ENCODE measurements at regions not wholly inside any gene's neighbourhood (a gene's known extent, or its start where the extent isn't known, plus 50 kb on each side); places are given as distances from the start of the nearest gene placed in this dataset.

DNA sequence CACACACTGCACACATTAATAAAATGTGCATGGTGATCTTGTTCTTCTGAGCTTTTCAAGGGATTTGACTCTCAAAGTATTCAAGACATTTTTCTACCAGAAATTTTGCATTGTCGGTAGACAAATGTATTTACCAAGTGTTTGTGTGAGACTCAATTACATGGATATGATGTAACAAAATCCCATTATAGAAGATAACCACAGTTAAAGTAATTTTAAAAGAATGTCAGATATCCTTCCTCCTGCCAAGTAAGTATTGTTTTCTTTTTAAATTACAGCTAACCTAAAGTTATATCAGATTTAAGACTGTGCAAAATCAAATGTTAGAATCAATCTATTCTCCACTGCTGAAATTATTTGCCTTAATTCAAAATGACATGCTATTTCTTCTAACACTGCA, 1344.5 kb upstream of the CHAC2 start:
- Histone ChIP-seq H3K27ac (ENCODE audit: extremely low read depth, low read depth, low read length) (no peak overlapping the region), H3K4me3 (ENCODE audit: low read depth, low read length) (no peak overlapping the region), H3K9me3 (ENCODE audit: control insufficient read depth, insufficient read depth, low read depth, low read length) (no peaks in the 10 kb centered on the region), H3K4me1 (ENCODE audit: control insufficient read depth, insufficient read depth, low read length) (no peaks in the 10 kb centered on the region), H3K36me3 (ENCODE audit: control insufficient read depth in 2 of 2, insufficient read depth in 1 of 2, low read length in 2 of 2) (no peaks in the 10 kb centered on the region)
- no peak for TF ChIP-seq ZNF391 (tag by site-specific recombination; IDR thresholded peaks at IDR 0.05; ENCODE audit: borderline replicate concordance, low read depth)
- no peak for TF ChIP-seq ZNF510 (tag by site-specific recombination; IDR thresholded peaks at IDR 0.05; ENCODE audit: insufficient replicate concordance)
- CTCF ChIA-PET, result no interaction called here
- POLR2A ChIA-PET, result no interaction called here

DNA sequence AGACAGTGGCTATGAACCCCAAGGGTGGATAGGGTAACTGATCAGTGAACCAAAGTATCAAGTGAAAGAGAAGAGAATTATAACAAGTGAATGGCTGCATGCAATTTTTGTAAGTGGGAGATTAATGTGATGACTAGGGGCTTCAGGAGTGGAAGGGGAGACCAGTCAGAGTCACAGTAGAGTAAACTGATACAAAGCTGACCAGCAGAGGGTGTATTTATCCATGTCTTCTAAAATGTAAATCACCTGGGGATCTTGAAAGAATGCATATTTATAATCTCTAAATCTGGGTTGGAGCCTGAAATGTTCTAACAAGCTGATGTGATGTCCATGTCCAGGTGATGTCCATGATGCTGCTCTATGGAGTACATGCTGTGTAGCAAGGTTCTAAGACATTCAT, 1351.3 kb upstream of the CHAC2 start:
- H3K36me3 ChIP-seq (ENCODE audit: control insufficient read depth in 2 of 2, insufficient read depth in 1 of 2, low read length in 2 of 2), result no peaks in the 10 kb centered on the region
- POLR2A ChIA-PET, result no interaction called here
- no peak for TF ChIP-seq ZNF548 (tag by site-specific recombination; IDR thresholded peaks at IDR 0.05)
- TF ChIP-seq, protein P1, sequence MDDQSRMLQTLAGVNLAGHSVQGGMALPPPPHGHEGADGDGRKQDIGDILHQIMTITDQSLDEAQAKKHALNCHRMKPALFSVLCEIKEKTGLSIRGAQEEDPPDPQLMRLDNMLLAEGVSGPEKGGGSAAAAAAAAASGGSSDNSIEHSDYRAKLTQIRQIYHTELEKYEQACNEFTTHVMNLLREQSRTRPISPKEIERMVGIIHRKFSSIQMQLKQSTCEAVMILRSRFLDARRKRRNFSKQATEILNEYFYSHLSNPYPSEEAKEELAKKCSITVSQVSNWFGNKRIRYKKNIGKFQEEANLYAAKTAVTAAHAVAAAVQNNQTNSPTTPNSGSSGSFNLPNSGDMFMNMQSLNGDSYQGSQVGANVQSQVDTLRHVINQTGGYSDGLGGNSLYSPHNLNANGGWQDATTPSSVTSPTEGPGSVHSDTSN (CRISPR knock-in tag; IDR thresholded peaks at IDR 0.05), result no peak
- no peak for TF ChIP-seq ZNF596 (tag by site-specific recombination; IDR thresholded peaks at IDR 0.05)
- TF ChIP-seq ZNF514 (tag by site-specific recombination; IDR thresholded peaks at IDR 0.05), result no peak
- TF ChIP-seq ZNF48 (tag by site-specific recombination; IDR thresholded peaks at IDR 0.05), result no peak
- TF ChIP-seq IKZF3 (tag by site-specific recombination; IDR thresholded peaks at IDR 0.05), result no peak
- TF ChIP-seq ZNF629 (tag by site-specific recombination; IDR thresholded peaks at IDR 0.05), result no peak
- no peak for TF ChIP-seq ZNF624 (tag by site-specific recombination; IDR thresholded peaks at IDR 0.05)
- no peak for TF ChIP-seq ZNF350 (tag by site-specific recombination; IDR thresholded peaks at IDR 0.05)
- no peak for TF ChIP-seq ZIC2 (tag by site-specific recombination; IDR thresholded peaks at IDR 0.05)
- H3K4me1 ChIP-seq (ENCODE audit: control insufficient read depth, insufficient read depth, low read length), result no peaks in the 10 kb centered on the region
- no peaks in the 10 kb centered on the region for H3K9me3 ChIP-seq (ENCODE audit: control insufficient read depth, insufficient read depth, low read depth, low read length)
- no peak overlapping the region for H3K27ac ChIP-seq (ENCODE audit: extremely low read depth, low read depth, low read length)
- CTCF ChIA-PET, result interaction anchor here (0.8 kb wide), 1 partner anchor 14 kb away, joined by 5 read pairs; no protein-coding TSS in a partner anchor
- H3K4me3 ChIP-seq (ENCODE audit: low read depth, low read length), result no peak overlapping the region

DNA sequence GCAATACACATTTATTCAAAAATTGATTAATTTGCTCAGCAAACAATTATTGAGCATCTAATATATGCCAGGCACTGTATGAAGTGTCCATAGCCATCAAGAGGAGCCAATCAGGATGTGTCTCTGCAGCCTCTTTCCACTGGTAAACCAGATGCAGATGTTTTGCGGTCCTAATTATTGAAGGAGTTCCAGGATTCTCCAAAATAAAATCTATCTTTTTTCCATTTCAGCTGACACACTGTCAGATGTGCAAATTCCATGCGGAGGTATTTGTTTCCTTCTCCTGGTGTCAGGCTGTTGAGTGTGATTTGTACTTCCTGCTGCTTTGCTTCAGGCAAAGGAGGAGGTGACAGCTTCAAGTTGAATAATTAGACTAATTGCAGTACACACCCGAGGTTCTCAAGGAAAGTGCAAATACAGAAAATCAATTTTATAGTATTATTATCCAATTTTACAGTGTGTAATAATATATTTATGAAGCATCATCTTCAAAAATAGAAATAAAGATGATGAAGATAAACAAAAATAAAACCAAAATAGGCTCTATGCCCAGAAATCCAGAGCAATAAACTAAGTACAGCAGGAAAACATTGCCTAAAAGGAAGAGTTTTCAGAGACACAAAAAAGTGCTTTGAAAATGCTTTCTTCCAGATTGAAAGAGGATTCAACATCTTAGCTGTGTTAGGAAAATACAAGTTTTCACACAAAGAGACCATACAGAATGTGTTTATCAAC, 1352.9 kb upstream of the CHAC2 start:
- CTCF ChIA-PET, result no interaction called here
- no peaks in the 10 kb centered on the region for H3K36me3 ChIP-seq (ENCODE audit: control insufficient read depth in 2 of 2, insufficient read depth in 1 of 2, low read length in 2 of 2)
- no peaks in the 10 kb centered on the region for H3K9me3 ChIP-seq (ENCODE audit: control insufficient read depth, insufficient read depth, low read depth, low read length)
- H3K4me1 ChIP-seq (ENCODE audit: control insufficient read depth, insufficient read depth, low read length), result no peaks in the 10 kb centered on the region
- POLR2A ChIA-PET, result no interaction called here
- no peak overlapping the region for H3K4me3 ChIP-seq (ENCODE audit: low read depth, low read length)
- no peak overlapping the region for H3K27ac ChIP-seq (ENCODE audit: extremely low read depth, low read depth, low read length)
- no peak for TF ChIP-seq SP3 (tag by site-specific recombination; IDR thresholded peaks at IDR 0.05)
- TF ChIP-seq ZSCAN23 (tag by site-specific recombination; IDR thresholded peaks at IDR 0.05), result no peak
- TF ChIP-seq OVOL3 (tag by site-specific recombination; IDR thresholded peaks at IDR 0.05), result no peak
- no peak for TF ChIP-seq IKZF3 (tag by site-specific recombination; IDR thresholded peaks at IDR 0.05)
- TF ChIP-seq, protein P2, sequence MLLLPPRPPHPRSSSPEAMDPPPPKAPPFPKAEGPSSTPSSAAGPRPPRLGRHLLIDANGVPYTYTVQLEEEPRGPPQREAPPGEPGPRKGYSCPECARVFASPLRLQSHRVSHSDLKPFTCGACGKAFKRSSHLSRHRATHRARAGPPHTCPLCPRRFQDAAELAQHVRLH (tag by site-specific recombination; IDR thresholded peaks at IDR 0.05), result no peak
- TF ChIP-seq HOXC10 (CRISPR knock-in tag; IDR thresholded peaks at IDR 0.05), result no peak
- no peak for TF ChIP-seq YY1 (tag by site-specific recombination; IDR thresholded peaks at IDR 0.05)
- no peak for TF ChIP-seq ZBTB20 (tag by site-specific recombination; IDR thresholded peaks at IDR 0.05)
- TF ChIP-seq ZFP37 (tag by site-specific recombination; IDR thresholded peaks at IDR 0.05), result no peak
- TF ChIP-seq ZNF792 (tag by site-specific recombination; IDR thresholded peaks at IDR 0.05), result no peak
- TF ChIP-seq, protein P3, sequence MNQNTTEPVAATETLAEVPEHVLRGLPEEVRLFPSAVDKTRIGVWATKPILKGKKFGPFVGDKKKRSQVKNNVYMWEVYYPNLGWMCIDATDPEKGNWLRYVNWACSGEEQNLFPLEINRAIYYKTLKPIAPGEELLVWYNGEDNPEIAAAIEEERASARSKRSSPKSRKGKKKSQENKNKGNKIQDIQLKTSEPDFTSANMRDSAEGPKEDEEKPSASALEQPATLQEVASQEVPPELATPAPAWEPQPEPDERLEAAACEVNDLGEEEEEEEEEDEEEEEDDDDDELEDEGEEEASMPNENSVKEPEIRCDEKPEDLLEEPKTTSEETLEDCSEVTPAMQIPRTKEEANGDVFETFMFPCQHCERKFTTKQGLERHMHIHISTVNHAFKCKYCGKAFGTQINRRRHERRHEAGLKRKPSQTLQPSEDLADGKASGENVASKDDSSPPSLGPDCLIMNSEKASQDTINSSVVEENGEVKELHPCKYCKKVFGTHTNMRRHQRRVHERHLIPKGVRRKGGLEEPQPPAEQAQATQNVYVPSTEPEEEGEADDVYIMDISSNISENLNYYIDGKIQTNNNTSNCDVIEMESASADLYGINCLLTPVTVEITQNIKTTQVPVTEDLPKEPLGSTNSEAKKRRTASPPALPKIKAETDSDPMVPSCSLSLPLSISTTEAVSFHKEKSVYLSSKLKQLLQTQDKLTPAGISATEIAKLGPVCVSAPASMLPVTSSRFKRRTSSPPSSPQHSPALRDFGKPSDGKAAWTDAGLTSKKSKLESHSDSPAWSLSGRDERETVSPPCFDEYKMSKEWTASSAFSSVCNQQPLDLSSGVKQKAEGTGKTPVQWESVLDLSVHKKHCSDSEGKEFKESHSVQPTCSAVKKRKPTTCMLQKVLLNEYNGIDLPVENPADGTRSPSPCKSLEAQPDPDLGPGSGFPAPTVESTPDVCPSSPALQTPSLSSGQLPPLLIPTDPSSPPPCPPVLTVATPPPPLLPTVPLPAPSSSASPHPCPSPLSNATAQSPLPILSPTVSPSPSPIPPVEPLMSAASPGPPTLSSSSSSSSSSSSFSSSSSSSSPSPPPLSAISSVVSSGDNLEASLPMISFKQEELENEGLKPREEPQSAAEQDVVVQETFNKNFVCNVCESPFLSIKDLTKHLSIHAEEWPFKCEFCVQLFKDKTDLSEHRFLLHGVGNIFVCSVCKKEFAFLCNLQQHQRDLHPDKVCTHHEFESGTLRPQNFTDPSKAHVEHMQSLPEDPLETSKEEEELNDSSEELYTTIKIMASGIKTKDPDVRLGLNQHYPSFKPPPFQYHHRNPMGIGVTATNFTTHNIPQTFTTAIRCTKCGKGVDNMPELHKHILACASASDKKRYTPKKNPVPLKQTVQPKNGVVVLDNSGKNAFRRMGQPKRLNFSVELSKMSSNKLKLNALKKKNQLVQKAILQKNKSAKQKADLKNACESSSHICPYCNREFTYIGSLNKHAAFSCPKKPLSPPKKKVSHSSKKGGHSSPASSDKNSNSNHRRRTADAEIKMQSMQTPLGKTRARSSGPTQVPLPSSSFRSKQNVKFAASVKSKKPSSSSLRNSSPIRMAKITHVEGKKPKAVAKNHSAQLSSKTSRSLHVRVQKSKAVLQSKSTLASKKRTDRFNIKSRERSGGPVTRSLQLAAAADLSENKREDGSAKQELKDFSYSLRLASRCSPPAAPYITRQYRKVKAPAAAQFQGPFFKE (tag by site-specific recombination; IDR thresholded peaks at IDR 0.05; ENCODE audit: borderline replicate concordance), result no peak
- no peak for TF ChIP-seq ZNF302 (tag by site-specific recombination; IDR thresholded peaks at IDR 0.05; ENCODE audit: low read depth)
- no peak for TF ChIP-seq ZNF214 (tag by site-specific recombination; IDR thresholded peaks at IDR 0.05; ENCODE audit: borderline replicate concordance)
- no peak for TF ChIP-seq ZNF514 (tag by site-specific recombination; IDR thresholded peaks at IDR 0.05)
- no peak for TF ChIP-seq GLI2 (tag by site-specific recombination; IDR thresholded peaks at IDR 0.05; ENCODE audit: borderline replicate concordance, low read depth)
